Prostate gland (tissue), 2 donors: ENCODE measurements at regions not wholly inside any gene's neighbourhood (a gene's known extent, or its start where the extent isn't known, plus 50 kb on each side); places are given as distances from the start of the nearest gene placed in this dataset.

Experiments
- DNase-seq: peaks from one replicate; pipeline ENCODE4 v3.0.0-alpha.2; 2019; ENCODE audit warnings: low spot score
- H3K27ac ChIP-seq, 2 donors: fragments of 200-600 bp; sonication (generic); 2 replicates each; pipeline ENCODE4 v1.5.1; 2017 to 2019
- H3K27me3 ChIP-seq: fragments of 200-600 bp; sonication (generic); replicated peaks from 2 replicates; pipeline ENCODE4 v1.5.1; 2019; ENCODE audit not compliant: insufficient read depth
- H3K36me3 ChIP-seq, 2 donors: fragments of 200-600 bp; sonication (generic); 1 replicate in 1 of 2; 2 replicates in 1 of 2; pipeline versions ENCODE4 v1.5.1 to v1.8.1; 2017 to 2019
- H3K4me1 ChIP-seq: fragments of 200-600 bp; sonication (generic); replicated peaks from 2 replicates; pipeline ENCODE4 v1.5.1; 2019
- H3K4me3 ChIP-seq, 2 donors: fragments of 200-600 bp; sonication (generic); 2 replicates each; pipeline ENCODE4 v1.5.1; 2017 to 2019
- H3K9me3 ChIP-seq: fragments of 200-600 bp; sonication (generic); 2 replicates; pipeline ENCODE4 v1.5.1; 2017
- CTCF ChIP-seq, 4 experiments: fragments of 200-600 bp in 2 of 4; fragments of 450-650 bp in 2 of 4; sonication (generic) in 2 of 4; IDR thresholded peaks; 1 replicate in 3 of 4; 2 replicates in 1 of 4; pipeline ENCODE4 v1.5.1; 2016 to 2019; ENCODE audit warnings: antibody characterized with exemption in 4 of 4, mild to moderate bottlenecking in 2 of 4, moderate library complexity in 2 of 4
- POLR2A ChIP-seq: fragments of 450-650 bp; IDR thresholded peaks from one replicate; pipeline ENCODE4 v1.6.1; 2016; ENCODE audit warnings: antibody characterized with exemption, mild to moderate bottlenecking
- POLR2AphosphoS5 ChIP-seq: sonication (generic); formaldehyde crosslinking; IDR thresholded peaks from one replicate; pipeline ENCODE4 v1.6.1; 2017; ENCODE audit warnings: antibody characterized with exemption
- WGBS: methylation state at CpG from one replicate; pipeline ENCODE4 v1.1.5; 2018; 5-methylcytosine and 5-hydroxymethylcytosine counted together
- intact Hi-C: fragments of 100-400 bp; cut with DNase I; formaldehyde crosslinking; loops from one replicate; pipeline ENCODE4 v1.14.2; 2022

GRCh38 chr12:89189448-89189847 lies 162.9 kb downstream of the DUSP6 start:
- no peak overlapping the region for H3K4me3 ChIP-seq
- intact Hi-C loops = no loop called here
- 97% methylated on average over 1 of the region's 1 CpG for WGBS
- no peaks in the 10 kb centered on the region for H3K4me1 ChIP-seq
- no peaks in the 10 kb centered on the region for H3K36me3 ChIP-seq
- no peak for DNase-seq
- no peaks in the 10 kb centered on the region for H3K9me3 ChIP-seq
- H3K27me3 ChIP-seq = no peaks in the 10 kb centered on the region
- H3K27ac ChIP-seq = no peak overlapping the region
- TF ChIP-seq CTCF (IDR thresholded peaks at IDR 0.05) (no peak), POLR2AphosphoS5 (no peak), POLR2A (no peak)

- Histone ChIP-seq H3K4me1 (no peaks in the 10 kb centered on the region), H3K27me3 (no peaks in the 10 kb centered on the region), H3K27ac (no peak overlapping the region), H3K4me3 (no peak overlapping the region), H3K36me3 (no peaks in the 10 kb centered on the region), H3K9me3 (no peaks in the 10 kb centered on the region)
- no peak for DNase-seq
- TF ChIP-seq POLR2A = no peak
- TF ChIP-seq CTCF (IDR thresholded peaks at IDR 0.05) = no peak
- no peak for TF ChIP-seq POLR2AphosphoS5
- intact Hi-C loops = no loop called here
Measured at GRCh38 chr12:89187507-89187906, 164.8 kb downstream of the DUSP6 start.

- intact Hi-C loops = no loop called here
- no peak for DNase-seq
Measured at GRCh38 chr12:89185889-89186288, 166.4 kb downstream of the DUSP6 start.

GRCh38 chr12:89185181-89185580 lies 167.1 kb downstream of the DUSP6 start:
- no peaks in the 10 kb centered on the region for H3K27me3 ChIP-seq
- intact Hi-C loops = no loop called here
- TF ChIP-seq POLR2A (no peak), CTCF (IDR thresholded peaks at IDR 0.05) (no peak), POLR2AphosphoS5 (no peak)
- H3K36me3 ChIP-seq = no peaks in the 10 kb centered on the region
- WGBS = 95% methylated on average over 3 of the region's 3 CpGs
- no peaks in the 10 kb centered on the region for H3K4me1 ChIP-seq
- H3K27ac ChIP-seq = no peak overlapping the region
- DNase-seq = no peak
- no peaks in the 10 kb centered on the region for H3K9me3 ChIP-seq
- H3K4me3 ChIP-seq = no peak overlapping the region

More at GRCh38 chr12:89185889-89186288, 166.4 kb downstream of the DUSP6 start:
- Histone ChIP-seq H3K4me1 (no peaks in the 10 kb centered on the region), H3K27me3 (no peaks in the 10 kb centered on the region), H3K36me3 (no peaks in the 10 kb centered on the region), H3K9me3 (no peaks in the 10 kb centered on the region), H3K27ac (no peak overlapping the region), H3K4me3 (no peak overlapping the region)
- TF ChIP-seq POLR2A (no peak), POLR2AphosphoS5 (no peak), CTCF (IDR thresholded peaks at IDR 0.05) (no peak)
- WGBS = 72% methylated on average over 2 of the region's 2 CpGs

- 79% methylated on average over 2 of the region's 2 CpGs for WGBS
- Histone ChIP-seq H3K36me3 (no peaks in the 10 kb centered on the region), H3K27me3 (no peaks in the 10 kb centered on the region), H3K27ac (no peak overlapping the region), H3K4me3 (no peak overlapping the region), H3K4me1 (no peaks in the 10 kb centered on the region), H3K9me3 (no peaks in the 10 kb centered on the region)
- no peak for DNase-seq
- intact Hi-C loops = no loop called here
- TF ChIP-seq POLR2A = no peak
- no peak for TF ChIP-seq POLR2AphosphoS5
- TF ChIP-seq CTCF (IDR thresholded peaks at IDR 0.05) = no peak
Measured at GRCh38 chr12:89183985-89184435, 168.3 kb downstream of the DUSP6 start.
